GM21737 (cell line): ENCODE measurements at regions not wholly inside any gene's neighbourhood (a gene's known extent, or its start where the extent isn't known, plus 50 kb on each side); places are given as distances from the start of the nearest gene placed in this dataset.
"Not testable (repeated sequence)": the region's sequence is repeated elsewhere in the genome, so short reads cannot be mapped to it uniquely, and the experiment has no call there.

ENCODE experiments used
- ATAC-seq: cut with Tn5 transposase; IDR thresholded peaks from one replicate; pipeline ENCODE4 v1.9.1; 2021; ENCODE audit warnings: mild to moderate bottlenecking, moderate library complexity; ENCODE audit not compliant: unreplicated experiment

DNA sequence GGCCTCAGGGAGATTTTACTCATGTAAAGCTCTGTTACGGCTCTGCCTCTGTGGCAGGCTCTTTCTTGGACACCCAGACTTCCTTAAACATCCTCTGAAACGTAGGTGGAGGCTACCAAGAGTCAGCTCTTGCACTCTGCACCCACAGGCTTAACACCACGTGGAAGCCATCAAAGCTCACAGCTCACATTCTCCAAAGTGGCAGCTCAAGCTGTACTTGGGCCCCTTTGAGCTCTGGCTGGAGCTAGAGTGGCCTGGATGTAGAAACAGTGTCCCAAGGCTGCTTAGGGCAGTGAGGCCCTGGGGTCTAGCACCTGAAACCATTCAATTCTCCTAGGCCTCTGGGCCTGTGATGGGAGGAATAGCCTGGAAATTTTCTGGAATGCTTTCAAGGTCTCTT is 155.3 kb upstream of the CDKN3 start:
- ATAC-seq = no peak

DNA sequence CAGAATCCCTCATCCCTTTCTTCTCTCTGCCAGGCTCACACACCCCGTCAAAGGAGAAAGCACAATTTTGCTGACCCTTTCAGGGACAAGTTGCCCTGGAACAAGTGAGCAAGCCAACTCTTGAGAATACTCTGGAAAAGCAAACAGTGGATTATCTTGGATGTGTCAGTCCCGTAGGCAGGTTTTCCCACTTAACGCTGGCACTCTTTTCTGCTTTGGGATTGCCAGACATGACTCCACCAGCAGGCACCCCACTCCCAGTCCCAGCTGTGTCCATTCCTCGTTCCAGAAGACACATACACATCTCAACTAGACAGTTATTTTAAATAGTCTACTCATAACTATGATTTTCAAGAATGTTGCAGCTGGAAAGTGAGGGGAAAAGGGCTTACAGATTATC is 145.5 kb upstream of the CDKN3 start:
- ATAC-seq = no peak

DNA sequence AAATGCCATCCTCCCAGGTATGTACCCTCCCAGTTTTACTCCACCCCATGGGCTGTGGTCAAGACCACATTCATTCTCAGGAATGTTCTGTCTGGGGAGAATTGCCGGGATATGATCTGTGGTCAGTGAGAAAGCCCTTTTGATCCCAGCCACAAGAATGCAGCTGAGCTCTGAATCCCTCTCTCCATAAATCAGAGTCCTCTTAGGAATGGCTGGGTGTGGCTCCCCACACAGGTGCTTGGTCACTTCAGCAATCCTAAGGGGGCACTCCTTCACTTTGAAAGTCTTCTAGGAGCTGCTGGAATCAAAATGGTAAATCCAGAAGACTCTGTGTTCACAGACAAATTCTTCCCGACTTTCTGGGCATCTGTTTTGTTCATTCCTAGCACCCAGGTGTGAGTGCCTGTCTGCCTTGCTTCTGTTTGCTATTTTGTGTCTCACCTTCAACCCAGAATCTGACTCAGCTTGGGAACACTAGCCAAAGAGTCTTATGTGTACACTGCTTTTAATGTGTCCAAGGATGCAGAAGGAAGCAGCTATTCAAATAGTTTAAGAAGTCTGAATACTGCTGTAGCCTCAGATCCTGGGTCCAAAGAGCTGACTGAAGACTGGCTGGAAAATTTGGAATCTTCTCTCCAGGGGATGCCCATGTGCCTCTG is 144.6 kb upstream of the CDKN3 start:
- no peak for ATAC-seq

DNA sequence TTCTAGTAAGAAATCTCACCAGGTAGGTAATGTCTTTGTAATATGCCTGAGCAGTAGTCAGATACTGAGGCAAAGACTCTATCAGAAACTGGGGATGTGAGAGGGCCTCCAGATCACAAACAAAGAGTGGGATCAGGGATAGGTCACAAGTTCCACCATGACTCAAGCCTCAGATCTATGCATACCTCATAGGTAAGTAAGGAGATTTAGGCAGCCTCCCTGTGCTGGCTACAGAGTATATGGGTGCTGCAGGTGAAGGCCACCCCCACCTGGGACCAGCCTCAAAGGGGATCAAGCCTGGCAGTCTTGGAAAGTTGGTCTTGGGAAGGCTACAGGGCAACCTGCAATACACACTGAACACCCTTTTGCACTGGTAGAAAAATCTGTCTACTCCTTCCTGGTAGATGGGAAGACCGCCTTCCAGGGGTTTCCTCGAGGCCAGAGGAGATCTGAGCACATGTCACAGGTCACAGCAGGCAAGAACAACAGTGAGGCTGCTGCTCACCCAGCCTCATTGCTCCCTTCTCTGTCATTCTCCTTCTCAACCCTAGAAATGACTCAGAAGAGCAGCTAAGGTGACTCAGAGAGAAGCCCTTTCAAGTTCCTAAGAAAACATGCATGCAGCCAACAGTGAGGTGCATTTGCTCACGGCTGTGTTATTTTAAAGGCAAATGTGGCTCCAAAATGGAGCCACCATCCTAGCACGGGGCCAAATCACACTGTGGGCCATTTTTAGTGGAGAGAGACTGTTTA is 143.4 kb upstream of the CDKN3 start:
- ATAC-seq = no peak

DNA sequence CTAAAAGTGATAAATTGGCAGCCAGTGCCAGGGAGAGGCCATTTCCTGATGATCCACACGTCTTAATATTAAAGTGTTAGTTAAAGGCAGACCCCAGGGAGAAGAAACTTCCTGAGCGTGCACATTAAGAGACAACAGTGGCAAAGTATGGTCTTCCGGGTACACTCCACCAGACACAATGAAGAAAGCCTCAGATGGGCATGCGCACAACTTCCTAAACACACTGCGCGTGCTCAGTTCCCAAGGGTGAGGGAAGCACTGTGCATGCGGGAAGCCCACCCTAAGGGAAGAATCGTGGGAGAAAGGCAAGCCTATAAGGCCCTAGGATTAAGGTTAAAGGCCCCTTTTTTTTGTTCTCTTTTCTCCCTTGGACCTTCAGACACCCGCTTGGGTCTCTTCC is 140.7 kb upstream of the CDKN3 start:
- no peak for ATAC-seq

DNA sequence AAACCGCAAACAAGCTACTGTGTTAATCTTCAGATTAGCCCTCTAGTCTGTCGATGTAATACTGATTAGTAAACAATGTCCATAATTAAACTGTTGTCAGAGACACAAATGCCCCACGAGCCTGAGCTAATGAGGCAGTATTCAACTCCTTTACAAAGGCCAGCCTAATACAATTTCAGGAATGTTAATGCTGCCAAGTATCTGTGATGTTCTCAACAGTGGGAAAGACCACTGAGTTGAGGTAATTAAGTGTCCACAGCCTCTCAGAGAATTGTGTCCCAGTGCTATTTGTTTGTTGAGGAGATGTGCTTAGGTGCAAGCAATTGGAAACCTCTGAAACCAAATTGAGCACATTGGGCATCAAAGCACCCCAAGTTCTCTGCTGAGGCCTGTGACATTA is 139.4 kb upstream of the CDKN3 start:
- no peak for ATAC-seq

DNA sequence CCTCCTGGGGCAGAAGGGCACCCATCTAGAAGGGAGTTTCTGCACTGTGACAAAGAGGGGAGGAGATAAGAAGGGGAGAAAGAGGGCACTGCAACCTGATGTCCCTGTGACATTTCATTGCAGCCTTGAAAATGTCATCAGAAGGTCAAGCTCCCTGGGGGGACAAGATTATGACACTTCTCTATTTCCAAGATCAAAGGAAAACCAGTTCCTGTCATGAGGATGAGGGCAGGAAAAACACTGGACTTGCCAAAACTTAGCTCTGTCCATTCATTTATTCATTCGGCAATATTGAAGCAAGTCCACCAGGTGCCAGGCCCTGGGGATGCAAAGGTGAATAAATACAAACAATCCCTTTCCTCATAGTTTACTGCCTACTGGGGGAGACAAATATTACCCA is 138.4 kb upstream of the CDKN3 start:
- ATAC-seq = no peak

DNA sequence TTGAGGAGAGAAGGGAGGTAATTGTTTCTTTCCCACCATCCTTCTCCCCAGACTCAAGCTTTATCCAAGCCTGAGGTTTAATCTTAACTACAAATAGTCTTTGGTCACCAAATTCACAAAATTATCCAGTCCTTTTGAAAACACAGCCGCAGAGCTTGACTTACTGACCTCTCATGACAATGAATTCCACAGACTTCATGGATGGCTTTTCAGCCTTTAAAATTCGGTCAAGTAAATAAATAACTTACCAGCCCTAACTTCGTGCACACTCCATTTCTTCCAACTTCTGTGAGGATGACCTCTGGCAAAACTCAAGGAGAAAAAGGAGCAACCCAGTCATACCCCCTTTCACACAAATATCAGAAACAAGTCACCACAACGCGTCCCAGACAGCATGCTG is 137.0 kb upstream of the CDKN3 start:
- ATAC-seq = no peak

DNA sequence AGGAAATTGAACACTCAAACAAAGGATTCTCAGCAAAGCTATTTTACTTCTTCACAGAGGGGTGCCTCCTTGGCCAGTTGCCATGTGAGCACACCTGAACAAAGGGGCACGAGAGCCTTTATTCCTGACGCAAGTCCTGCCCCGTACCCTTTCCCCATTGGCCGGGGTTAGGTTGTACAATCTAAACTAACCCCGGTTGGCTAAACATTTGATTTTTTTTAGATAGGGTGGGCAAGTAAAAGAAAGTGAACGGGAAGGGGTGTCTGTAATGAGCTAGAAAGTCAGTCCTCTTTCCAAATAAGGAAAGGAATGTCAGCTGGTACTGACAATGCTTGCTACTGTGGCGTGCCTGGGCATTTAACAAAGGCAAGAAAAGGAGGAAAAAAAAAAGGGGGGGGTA is 135.5 kb upstream of the CDKN3 start:
- ATAC-seq = no peak

DNA sequence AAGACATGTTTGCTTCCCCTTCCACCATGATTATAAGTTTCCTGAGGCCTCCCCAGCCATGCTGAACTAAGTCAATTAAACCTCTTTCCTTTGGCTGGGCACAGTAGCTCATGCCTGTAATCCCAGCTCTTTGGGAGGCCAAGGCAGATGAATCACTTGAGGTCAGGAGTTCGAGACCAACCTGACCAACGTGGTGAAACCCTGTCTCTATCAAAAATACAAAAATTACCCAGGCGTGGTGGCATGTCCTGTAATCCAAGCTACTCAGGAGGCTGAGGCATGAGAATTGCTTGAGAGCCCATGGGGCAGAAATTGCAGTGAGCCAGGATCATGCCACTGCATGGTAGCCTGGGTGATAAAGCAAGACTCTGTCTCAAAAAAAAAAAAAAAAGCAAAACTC is 130.2 kb upstream of the CDKN3 start:
- ATAC-seq = not testable (repeated sequence)

DNA sequence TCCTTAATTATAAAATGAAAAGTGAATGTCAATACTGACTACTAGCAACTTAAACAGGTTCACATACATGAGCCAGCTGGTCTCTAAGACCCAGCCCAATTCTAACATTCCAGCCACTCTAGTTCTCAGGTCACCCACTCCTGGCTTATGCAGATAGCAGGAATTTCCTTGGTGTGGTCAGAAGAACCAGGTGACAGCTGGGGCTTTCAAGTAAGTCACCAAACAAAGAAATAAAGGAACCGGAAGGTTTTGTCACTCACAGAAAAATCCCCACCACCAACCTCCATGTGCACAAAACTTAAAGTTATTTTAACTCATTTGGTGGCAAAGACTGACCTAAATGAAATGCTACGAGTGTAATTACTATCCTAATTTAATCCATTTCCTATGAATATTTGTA is 129.6 kb upstream of the CDKN3 start:
- peak; percentile 88 for ATAC-seq

DNA sequence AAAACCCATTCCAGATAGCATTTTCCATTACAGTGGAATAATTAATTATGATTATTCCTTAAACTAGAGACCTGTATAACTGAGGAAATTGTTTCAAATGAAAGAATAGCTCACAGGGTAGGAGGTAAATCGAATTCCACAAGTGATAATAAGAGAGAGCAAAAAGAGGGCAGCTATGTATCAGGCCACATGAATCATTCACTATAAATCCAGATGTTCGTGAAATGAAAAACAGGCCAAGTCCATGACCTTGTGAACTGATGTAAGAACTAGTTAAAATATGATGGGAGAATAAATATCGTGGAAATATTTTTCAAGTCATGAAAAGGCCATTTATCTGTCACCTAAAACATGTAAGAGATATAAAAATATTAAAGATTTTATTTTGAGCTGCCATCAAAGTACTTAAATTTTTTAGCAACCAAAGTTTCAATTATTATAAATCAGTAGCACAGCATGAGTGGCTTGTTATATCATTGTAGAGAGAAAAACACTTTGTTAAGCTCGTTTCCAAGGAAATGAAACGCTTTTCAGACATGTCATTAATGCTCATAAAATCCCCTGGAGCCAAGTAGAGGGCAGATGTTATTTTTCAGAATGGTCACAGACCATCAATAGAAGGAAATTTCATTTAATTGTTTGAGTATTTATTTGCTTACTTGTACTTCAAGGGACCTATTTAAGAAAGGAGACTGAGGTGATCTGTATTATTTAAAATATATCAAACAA is 120.6 kb upstream of the CDKN3 start:
- no peak for ATAC-seq

DNA sequence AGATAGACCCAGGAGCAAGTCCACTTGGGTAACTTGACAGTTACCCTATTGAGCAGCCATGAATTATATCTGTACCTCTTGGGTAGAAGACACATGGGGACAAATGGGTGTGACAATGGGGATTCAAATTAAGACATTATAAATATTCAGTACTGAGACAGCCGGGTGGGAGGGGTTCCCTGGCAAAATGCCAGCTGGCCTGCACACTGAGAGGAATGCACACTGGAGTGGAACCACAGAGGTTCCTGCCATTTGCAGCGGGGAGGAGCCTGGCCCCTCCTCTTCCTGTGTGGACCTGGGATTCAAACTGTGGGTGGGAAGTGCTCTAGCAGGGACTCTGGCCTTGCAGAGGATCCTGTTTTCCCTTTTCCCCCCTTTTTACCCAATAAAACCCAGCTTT is 118.7 kb upstream of the CDKN3 start:
- no peak for ATAC-seq

DNA sequence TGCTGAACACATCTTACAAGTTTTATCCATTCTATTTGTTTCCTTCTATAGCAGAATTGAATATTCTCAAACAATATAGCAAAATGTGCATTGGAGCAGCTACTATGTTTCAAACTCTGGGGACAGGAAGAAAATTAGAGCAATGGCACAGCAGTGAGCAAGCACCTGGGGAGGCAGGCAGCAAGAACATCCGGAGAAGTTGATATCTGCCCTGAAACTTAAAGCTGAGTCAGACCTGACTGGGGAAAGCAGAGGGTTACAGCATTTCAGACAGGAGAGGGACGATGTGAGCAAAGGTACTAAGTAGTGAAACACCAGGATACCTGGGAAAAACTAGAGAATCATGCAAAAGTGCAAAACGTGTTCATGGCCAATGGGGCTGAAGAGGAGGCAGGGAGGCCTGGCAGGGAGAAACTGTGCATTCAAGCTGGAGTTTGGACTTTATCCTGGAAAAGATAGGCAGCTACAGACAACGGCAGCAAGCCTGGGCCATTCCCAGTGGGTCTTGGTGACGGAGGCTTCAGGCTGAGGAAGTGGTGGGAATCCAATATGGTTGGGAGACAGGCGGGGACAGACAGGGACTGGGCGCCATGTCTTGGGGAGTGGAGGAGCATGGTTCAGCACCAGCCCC is 118.0 kb upstream of the CDKN3 start:
- ATAC-seq = no peak

DNA sequence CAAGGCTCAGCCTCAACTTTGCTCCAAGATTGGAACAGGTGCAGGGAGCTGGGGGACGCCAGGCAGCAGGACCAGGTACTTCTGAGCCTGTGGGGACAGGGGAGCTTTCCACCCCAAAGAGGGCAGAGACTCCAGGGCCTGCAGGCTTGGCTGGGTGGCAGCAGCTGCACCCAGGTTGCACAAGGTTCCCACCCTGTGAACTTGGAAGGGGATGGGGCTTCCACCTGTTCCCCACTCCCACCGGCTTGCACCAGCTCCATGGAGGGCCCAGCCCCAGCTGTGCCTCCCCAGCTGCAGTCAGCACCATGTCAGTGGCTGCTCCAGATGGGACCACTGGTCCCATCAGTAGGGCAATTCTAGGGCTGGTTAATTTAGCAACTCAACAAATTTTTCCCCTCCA is 114.0 kb upstream of the CDKN3 start:
- no peak for ATAC-seq

DNA sequence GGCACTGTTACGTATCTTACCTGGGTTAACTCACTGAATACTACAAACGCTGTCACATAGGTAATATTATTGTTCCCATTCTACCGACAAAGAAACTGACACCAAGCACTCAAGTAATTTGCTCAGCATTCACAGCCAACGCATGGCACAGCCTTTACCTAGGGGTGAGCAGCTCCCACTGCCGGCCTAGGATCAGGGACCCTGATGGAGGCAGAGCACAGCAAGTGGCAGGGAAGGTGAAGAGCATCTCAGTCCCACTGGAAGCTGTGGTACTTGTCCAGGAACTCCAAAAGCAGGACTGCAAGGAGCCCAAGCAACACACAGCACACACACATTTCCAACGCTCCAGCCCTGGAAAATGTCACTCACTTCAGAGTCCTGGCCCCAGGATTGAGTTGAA is 111.8 kb upstream of the CDKN3 start:
- ATAC-seq = no peak

DNA sequence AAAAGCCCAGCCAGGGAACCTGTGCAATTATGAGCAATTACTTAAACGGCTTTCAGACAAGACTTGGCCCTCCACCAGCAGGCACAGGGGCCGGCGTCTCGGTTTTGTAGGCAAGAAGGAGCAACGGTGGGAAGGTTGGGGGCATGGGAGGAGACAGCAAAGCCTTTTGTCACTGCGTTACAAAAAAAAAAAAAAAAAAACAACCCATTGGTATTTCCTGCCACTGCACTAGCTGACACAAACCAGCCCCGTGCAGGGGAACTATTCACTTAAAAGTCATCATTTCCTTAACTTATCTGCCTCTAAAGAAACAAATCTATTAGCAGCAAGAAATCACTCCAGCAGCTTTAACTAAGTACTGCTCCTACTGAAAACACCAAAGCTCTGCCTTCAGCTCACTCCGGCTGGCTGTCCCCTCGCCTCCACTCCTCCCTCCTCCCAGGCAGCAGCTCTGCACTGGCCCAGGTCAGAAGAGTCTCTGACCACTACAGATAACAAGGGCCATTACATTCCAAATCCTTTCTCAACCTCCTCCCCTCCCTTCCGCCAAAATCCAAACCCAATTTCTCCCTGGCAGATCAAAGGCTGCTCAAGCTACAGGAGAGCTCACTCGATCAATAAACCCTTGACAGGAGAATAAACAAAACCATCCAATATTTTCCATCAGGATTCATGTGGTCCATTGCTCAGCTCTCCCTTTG is 105.2 kb upstream of the CDKN3 start:
- no peak for ATAC-seq

DNA sequence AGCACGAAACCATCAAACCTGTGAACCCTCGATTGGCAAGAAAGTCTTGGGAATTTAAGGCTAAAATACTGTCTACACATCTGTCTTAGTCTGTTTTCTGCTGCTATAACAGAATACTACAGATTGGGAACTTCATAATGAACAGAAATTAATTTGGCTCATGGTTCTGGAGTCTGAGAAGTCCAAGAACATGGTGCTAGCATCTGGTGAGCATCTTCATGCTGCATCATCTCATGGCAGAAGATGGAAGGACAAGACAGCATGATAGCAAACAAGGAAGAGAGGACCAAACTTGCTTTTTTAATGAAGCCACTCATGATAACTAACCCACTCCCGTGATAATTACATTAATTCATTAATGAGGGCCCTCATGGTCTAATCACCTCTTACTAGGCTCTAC is 102.0 kb upstream of the CDKN3 start:
- no peak for ATAC-seq

DNA sequence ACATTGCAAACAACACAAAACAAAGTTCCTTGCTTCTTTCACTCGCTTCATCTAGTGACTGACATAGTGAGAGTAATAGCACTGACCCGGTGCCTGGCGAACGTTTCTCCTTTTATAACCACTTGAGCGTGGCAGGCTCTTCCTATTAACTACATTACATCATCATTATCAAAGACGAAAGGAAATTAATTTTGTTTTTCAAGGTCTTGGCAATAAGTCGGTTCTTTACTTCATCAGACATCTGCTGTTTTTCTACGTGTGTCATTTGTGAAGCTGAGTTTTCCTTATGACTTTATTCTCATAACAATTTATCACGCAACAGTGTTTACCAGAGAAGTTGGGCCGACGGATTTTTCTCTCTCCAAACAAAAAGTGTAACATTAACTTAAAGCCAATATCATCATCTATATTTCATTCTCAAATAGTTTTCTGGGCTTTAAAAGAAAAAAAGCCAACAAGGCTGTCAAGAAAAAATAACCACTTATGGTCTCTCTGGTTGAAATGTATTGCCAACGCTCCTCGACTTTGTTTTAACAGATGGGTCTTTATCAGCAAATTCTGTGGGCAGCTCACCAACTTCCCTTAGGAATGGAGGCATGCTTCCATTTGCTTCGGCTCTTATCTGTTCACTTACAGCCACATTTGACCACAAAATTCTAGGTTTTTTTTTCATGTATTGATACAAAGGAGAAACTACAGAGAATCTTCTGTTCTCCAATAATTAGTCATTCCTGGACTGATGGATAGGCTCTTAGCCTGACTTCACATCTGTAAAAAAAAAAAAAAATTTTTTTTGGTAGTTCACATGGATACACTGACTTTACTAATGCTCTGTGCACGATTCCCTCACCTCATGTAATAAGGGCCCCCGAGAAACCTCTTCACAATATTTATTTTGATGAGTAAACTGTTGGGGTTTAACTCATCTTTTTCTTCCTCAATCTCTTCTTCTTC is 97.1 kb upstream of the CDKN3 start:
- no peak for ATAC-seq

DNA sequence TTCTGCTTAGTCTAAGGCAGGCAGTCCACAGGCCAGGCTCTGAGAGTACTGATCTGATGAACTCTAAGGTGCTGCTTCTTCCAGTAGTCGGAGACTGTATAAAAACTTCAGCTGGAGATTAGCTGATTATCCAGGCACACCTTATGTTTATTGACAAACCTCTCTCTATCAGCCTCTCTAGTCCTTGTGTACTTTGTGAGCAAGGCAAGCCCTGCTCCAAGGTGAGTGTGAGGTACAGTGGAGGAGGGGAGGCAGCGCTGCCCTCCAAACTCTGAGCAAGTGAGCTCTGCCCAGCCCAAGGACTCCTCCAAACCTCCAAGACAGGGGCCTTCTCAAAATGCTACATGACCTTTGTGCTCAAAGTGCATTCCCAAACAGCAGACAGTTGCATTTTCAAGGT is 95.9 kb upstream of the CDKN3 start:
- ATAC-seq = no peak
